ENCODE measurements at regions not wholly inside any gene's neighbourhood (a gene's known extent, or its start where the extent isn't known, plus 50 kb on each side); places are given as distances from the start of the nearest gene placed in this dataset.

- no peak overlapping the region for H3K9ac ChIP-seq
- no peaks in the 10 kb centered on the region for H3K79me2 ChIP-seq (ENCODE audit: low read depth)
- no peak for TF ChIP-seq EZH2phosphoT487 (IDR thresholded peaks at IDR 0.05)
- TF ChIP-seq EZH2 (IDR thresholded peaks at IDR 0.05): no peak
- TF ChIP-seq, protein P1, sequence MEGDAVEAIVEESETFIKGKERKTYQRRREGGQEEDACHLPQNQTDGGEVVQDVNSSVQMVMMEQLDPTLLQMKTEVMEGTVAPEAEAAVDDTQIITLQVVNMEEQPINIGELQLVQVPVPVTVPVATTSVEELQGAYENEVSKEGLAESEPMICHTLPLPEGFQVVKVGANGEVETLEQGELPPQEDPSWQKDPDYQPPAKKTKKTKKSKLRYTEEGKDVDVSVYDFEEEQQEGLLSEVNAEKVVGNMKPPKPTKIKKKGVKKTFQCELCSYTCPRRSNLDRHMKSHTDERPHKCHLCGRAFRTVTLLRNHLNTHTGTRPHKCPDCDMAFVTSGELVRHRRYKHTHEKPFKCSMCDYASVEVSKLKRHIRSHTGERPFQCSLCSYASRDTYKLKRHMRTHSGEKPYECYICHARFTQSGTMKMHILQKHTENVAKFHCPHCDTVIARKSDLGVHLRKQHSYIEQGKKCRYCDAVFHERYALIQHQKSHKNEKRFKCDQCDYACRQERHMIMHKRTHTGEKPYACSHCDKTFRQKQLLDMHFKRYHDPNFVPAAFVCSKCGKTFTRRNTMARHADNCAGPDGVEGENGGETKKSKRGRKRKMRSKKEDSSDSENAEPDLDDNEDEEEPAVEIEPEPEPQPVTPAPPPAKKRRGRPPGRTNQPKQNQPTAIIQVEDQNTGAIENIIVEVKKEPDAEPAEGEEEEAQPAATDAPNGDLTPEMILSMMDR (IDR thresholded peaks at IDR 0.05): no peak
- H4K20me1 ChIP-seq (ENCODE audit: low read depth): no peaks in the 10 kb centered on the region
- no peaks in the 10 kb centered on the region for H3K4me1 ChIP-seq
- no peaks in the 10 kb centered on the region for H3K9me3 ChIP-seq (ENCODE audit: low read depth)
- H3K27ac Mint-ChIP-seq: no peak overlapping the region
- H3K36me3 ChIP-seq: no peaks in the 10 kb centered on the region
- no peaks in the 10 kb centered on the region for H3F3A ChIP-seq (ENCODE audit: low read depth)
- no peaks in the 10 kb centered on the region for H3K4me1 Mint-ChIP-seq
- H3K4me3 ChIP-seq: no peak overlapping the region
- no peak overlapping the region for H2AFZ ChIP-seq (replicated peaks)
- peaks cover 3% of the 10 kb centered on the region for H3K9me3 Mint-ChIP-seq
- no peak overlapping the region for H3K4me3 Mint-ChIP-seq
- H3K4me2 ChIP-seq: no peak overlapping the region
- H3K27ac ChIP-seq: no peak overlapping the region
- DNase-seq (ENCODE audit: low spot score): no peak
- no peaks in the 10 kb centered on the region for H3K36me3 Mint-ChIP-seq
- H3K27me3 ChIP-seq: no peaks in the 10 kb centered on the region
- no peaks in the 10 kb centered on the region for H3K27me3 Mint-ChIP-seq (ENCODE audit: insufficient read depth, low read depth)
Observed at GRCh38 chr5:120808606-120809005, 344.5 kb downstream of the PRR16 start.

- Histone ChIP-seq H3K4me3 (no peak overlapping the region), H3K36me3 (no peaks in the 10 kb centered on the region), H3K27me3 (no peaks in the 10 kb centered on the region), H2AFZ (replicated peaks) (no peak overlapping the region), H4K20me1 (ENCODE audit: low read depth) (no peaks in the 10 kb centered on the region), H3K9me3 (ENCODE audit: low read depth) (no peaks in the 10 kb centered on the region), H3K9ac (no peak overlapping the region), H3F3A (ENCODE audit: low read depth) (no peaks in the 10 kb centered on the region), H3K4me2 (no peak overlapping the region), H3K27ac (no peak overlapping the region), H3K4me1 (no peaks in the 10 kb centered on the region), H3K79me2 (ENCODE audit: low read depth) (no peaks in the 10 kb centered on the region)
- TF ChIP-seq EZH2phosphoT487 (IDR thresholded peaks at IDR 0.05): no peak
- TF ChIP-seq EZH2 (IDR thresholded peaks at IDR 0.05): no peak
- TF ChIP-seq, protein P1 (IDR thresholded peaks at IDR 0.05): no peak
- no peaks in the 10 kb centered on the region for H3K4me1 Mint-ChIP-seq
- H3K27ac Mint-ChIP-seq: no peak overlapping the region
- H3K36me3 Mint-ChIP-seq: no peaks in the 10 kb centered on the region
- DNase-seq (ENCODE audit: low spot score): no peak
- no peaks in the 10 kb centered on the region for H3K27me3 Mint-ChIP-seq (ENCODE audit: insufficient read depth, low read depth)
- H3K4me3 Mint-ChIP-seq: no peak overlapping the region
- H3K9me3 Mint-ChIP-seq: peaks cover 6% of the 10 kb centered on the region
Observed at GRCh38 chr5:120813551-120813950, 349.5 kb downstream of the PRR16 start.

DNA sequence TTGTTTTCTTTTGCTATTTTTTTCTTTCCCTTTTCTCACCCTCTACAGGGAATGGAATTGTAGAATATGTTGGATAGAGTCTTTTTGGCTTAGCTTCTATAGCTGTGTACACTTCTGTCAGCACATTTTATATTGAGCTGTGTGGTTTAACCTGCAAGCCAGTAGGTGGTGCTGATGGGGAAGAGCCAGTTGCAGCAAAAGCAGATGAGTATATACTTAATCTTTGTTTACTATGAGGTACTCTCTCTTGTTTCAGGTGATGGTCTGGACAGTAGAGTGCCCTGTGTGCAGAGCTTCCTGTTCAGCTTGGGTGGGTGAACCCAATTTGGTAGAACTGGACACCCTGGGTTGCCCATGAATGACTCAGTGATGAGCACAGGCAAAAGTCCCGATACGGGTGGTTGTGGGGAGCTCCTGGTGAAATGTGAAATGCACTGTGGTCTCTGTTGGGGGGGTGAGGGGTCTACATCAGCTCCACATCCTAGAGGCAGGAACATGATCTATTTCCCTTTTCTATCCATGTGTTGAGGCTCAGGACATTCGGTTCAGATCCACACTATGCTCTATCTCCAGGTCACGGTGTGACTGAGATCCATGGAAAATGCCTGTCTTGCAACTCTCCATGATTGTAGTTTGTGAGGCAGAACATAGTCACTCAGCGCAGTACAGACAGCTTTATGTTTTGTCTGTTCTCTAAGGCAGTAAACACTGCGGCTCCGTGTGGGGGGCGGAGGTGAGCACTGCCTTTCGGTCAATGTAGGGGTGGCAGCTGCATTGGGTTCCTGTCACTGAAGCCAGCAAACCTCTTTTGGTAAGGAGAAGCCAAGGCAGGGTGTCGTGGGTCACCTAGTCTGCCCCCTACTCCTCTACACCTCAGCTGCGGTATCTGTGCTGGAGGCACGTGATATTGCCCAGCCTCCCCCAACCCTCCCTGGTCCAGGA lies 353.2 kb downstream of the PRR16 start:
- H3K36me3 ChIP-seq: no peaks in the 10 kb centered on the region
- DNase-seq (ENCODE audit: low spot score): peak; percentile 38
- Mint-ChIP-seq H3K27me3 (ENCODE audit: insufficient read depth, low read depth) (no peaks in the 10 kb centered on the region), H3K27ac (no peak overlapping the region), H3K4me1 (no peaks in the 10 kb centered on the region), H3K4me3 (no peak overlapping the region), H3K9me3 (peaks cover 5% of the 10 kb centered on the region), H3K36me3 (no peaks in the 10 kb centered on the region)
- no peaks in the 10 kb centered on the region for H3K9me3 ChIP-seq (ENCODE audit: low read depth)
- no peak overlapping the region for H3K4me3 ChIP-seq
- no peaks in the 10 kb centered on the region for H3F3A ChIP-seq (ENCODE audit: low read depth)
- H3K27me3 ChIP-seq: no peaks in the 10 kb centered on the region
- no peak overlapping the region for H2AFZ ChIP-seq (replicated peaks)
- no peak for TF ChIP-seq EZH2 (IDR thresholded peaks at IDR 0.05)
- no peak for TF ChIP-seq EZH2phosphoT487 (IDR thresholded peaks at IDR 0.05)
- TF ChIP-seq, protein P1 (IDR thresholded peaks at IDR 0.05): peak; percentile 65
- no peaks in the 10 kb centered on the region for H3K79me2 ChIP-seq (ENCODE audit: low read depth)
- H3K4me1 ChIP-seq: no peaks in the 10 kb centered on the region
- no peak overlapping the region for H3K27ac ChIP-seq
- no peak overlapping the region for H3K9ac ChIP-seq
- H4K20me1 ChIP-seq (ENCODE audit: low read depth): no peaks in the 10 kb centered on the region
- H3K4me2 ChIP-seq: no peak overlapping the region

Data from neural progenitor cell (in vitro differentiated cells).